ENCODE measurements at regions not wholly inside any gene's neighbourhood (a gene's known extent, or its start where the extent isn't known, plus 50 kb on each side); places are given as distances from the start of the nearest gene placed in this dataset.

- no peak for DNase-seq (ENCODE audit: low spot score)
Measured at GRCh38 chr4:100804576-100805360, 286.9 kb upstream of the EMCN start.

- no peak for DNase-seq (ENCODE audit: low spot score)
Measured at GRCh38 chr4:100803751-100804150, 285.9 kb upstream of the EMCN start.

DNA sequence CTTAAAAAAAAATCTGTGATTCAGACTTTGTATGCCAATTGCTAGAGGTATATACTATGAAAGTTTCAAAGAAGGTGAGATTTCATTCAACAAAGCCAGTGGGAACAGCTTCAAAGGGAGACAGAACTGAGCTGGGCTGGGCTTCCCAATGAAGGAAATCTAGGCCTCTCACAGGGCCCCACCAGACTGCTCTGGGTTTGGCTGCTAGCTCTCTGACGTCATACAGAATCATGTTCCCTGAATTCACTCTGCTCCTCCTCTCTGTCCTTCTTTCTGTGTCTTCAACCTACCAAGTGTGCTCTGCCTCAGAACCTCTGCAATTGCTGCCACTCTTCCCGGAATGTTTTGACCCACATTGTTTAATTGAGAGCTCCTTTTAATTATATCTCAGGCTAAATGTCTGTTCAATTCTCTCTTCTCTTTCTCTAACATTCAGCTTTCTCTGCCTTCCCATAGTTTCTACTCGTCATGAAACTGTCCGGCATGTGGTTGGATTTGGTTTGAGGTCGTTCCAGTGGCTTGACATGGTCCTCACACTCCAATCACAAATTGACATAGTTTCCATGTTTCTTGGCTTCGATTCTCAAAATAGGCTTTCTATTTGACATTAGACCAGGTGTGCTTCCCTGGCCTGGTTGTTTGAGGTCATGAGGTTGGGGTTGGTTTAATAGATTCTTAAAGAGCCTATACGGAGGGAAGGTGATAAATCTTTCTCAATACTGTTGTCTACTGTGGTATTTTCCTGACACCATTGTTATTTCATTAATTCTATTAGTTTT is 282.1 kb upstream of the EMCN start:
- no peak for DNase-seq (ENCODE audit: low spot score)

DNA sequence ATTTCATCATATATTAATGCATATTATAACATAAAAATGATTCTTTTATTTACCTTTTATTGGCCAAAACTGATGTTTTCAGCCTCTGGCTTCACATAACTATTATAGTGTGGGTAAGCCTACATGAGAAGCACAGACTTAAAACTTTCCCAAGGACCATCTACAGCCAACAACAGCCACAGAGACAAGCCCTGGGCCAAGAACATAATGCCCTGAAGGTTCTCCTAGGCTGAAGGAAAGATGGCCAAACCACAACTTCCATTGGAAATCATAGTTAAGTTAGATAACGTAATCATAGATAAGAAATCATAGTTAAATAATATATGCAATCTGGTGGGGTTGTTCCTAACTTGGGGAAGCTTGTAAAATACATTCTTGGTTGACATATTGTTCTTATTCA is 280.0 kb upstream of the EMCN start:
- DNase-seq (ENCODE audit: low spot score), result no peak

- DNase-seq (ENCODE audit: low spot score), result no peak
Measured at GRCh38 chr4:100797356-100797755, 279.5 kb upstream of the EMCN start.

DNA sequence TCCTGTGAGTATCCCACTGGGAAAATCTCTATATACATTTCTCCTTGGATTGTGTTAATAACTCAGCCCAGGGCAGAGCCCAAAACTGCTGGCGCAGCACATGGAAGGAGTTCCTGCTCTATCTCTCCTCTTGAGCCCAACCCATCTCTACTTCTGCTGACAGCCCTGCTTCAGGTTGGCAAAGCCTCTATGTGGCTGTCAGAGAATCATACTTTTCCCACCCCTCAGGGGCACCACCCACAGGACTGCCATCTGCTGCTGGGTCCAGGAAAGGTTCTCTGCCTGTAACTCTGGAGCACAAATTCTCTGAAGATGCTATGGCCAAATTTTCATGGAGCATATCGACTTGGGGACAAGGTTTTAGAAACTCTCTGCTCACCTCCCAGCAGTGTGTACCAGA is 278.5 kb upstream of the EMCN start:
- DNase-seq (ENCODE audit: low spot score), result no peak

DNA sequence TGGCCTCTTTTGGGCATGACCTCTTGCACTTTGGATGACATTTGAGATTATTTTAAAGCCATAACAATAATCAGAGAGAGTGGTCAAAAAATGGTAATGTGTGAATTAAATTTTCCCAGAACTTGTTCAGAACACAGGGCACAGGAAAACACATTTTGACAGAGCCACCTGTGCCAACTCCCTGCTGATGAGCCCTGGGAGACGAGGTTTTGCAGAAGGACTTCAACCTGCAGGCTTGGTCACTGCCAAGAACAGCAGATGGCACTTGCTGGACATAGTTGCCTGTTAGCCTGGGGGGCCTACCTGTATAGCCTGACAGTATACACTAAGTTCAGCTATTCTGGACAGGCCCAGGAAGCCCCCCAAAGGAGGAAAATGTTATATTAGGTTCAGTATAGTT is 277.8 kb upstream of the EMCN start:
- no peak for DNase-seq (ENCODE audit: low spot score)

GRCh38 chr4:100790836-100791615 is 273.2 kb upstream of the EMCN start:
- DNase-seq (ENCODE audit: low spot score), result no peak

- no peak for DNase-seq (ENCODE audit: low spot score)
Measured at GRCh38 chr4:100789991-100790390, 272.2 kb upstream of the EMCN start.

DNA sequence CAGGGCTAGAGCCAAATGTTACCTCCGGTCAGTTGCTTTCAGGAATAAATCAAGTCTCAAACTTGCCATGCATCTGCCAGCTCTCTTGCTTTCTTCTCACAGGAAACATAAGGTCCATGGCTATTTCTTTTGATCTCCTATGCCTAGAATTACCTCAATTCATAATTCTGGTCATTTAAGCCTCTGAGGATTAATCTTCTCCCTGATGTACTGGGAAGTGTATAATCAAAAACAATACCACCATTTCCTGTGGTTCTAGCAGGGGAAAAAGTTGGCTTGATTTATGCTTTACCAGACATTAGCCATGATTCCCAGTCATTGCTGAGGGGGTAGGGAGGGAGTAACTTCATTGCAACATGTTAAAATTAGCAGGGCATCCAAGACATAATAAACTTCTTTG is 268.7 kb upstream of the EMCN start:
- DNase-seq (ENCODE audit: low spot score), result no peak

GRCh38 chr4:100782356-100782755 is 264.5 kb upstream of the EMCN start:
- DNase-seq (ENCODE audit: low spot score), result no peak

GRCh38 chr4:100781435-100781834 is 263.6 kb upstream of the EMCN start:
- no peak for DNase-seq (ENCODE audit: low spot score)

DNA sequence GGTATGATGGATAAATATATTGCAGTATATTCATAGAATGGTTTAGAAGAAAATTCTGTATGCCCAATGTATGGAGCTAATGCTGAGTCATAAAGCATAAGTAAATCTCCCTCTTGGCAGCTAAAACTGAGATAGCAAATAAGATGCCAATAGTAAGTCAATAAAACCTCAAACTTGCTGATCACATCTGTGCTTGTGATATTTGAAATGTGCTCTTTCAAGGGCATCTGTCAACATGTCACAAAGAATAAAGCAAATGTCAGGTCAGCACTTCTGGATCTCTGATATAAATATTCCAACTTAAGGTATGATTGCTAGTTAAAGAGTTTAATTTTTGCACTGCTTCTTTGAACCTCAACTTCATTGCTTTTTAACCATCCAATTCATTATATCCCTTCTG is 262.3 kb upstream of the EMCN start:
- no peak for DNase-seq (ENCODE audit: low spot score)

DNA sequence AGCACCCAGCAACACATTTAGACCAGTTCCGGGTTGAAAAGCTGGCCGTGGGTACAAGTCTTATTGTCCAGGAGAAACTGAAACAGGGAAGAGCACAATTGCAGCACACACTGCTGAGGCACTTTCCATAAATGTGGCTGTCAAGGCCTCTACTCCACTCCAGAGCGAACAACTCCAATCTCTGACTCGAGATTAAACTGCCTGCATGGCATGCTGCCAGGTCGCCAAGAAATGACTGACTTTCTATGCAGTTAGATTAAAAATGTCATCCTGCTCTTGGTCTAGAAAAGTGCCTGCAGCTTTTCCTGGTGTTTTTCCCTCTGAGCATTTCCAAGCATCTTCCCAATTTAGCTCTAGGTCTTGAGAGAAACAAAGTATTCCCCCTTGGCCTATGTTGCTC is 260.6 kb upstream of the EMCN start:
- DNase-seq (ENCODE audit: low spot score), result no peak

- no peak for DNase-seq (ENCODE audit: low spot score)
Measured at GRCh38 chr4:100762738-100763137, 244.9 kb upstream of the EMCN start.

DNA sequence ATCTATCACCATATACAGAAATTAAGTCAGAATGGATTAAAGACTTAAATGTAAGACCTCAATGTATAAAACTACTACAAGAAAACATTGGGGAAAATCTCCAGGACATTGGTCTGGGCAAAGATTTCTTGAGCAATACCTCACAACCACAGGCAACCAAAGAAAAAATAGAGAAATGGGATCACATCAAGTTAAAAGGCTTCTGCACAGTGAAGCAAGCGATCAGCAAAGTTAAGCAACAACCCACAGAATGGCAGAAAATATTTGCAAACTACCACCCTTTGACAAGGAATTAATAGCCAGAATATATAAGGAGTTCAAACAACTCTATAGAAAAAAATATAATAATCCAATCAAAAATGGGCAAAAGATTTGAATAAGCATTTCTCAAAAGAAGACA is 236.9 kb upstream of the EMCN start:
- DNase-seq (ENCODE audit: low spot score), result no peak

DNA sequence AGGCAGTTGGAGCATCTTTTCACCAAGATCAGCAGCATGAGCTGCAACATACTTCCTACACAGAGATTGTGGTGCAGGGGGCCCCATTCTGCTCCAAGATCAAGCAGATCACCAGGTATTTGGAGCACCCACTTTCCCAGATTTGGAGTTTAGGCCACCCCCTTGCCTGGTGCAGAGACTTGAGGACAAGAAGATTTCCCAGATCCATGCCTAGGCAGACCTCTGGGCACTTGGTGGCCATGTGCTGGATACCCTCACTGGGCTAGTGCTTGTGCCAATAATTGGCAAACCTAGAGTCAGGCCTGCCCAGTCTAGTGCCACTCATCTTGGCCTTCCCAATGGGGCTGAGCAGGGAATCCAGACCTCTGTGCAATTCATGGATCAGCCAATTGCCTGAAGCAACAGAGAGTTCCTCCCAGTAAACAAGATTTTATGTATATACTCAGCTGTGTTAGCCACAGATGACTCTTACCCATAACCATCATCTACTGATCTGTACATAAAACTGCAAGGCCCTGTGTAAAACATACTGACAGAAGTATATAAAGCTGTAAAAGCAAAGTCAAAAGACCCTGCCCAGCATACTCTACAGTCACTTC is 228.4 kb upstream of the EMCN start:
- DNase-seq (ENCODE audit: low spot score), result no peak

DNA sequence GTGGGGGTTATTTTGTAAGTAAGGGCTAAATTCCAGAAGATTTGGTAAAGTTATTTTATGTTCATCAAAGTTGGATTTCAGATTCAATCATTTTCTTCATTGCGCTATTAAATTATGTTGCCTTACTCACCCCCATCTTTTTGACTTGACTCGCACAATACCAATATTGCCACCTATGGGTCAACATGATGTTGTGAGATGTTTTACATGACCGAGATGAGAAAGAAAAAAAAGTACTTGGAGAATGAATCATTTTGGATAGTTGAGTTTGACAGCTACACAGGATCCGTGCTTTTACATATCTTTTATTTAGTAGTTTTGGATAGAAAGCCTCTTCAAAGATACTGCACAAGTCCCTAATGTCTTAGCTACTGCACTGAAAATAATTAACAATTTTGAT is 224.2 kb upstream of the EMCN start:
- no peak for DNase-seq (ENCODE audit: low spot score)

DNA sequence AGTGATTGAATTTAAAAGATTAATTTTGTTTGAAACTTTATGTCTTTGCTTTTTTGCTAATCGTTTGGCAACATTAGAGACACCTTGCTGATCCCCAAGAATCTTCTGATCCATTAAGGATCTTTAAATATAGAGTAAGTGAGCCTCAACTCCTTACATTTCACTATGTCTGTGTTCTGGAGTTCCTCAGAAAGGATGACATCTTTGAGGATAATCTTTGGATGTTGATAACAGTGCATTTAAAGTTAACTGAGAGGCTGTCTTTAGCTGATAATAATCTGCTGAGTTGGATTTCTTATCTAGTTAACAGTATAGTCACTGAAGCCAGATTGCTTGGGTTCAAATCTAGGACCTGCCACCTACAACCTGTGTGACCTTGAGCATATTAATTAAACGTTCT is 221.6 kb upstream of the EMCN start:
- DNase-seq (ENCODE audit: low spot score), result no peak

- DNase-seq (ENCODE audit: low spot score), result no peak
Measured at GRCh38 chr4:100738196-100739165, 220.7 kb upstream of the EMCN start.
